NCI-H226 (cell line): ENCODE measurements at regions not wholly inside any gene's neighbourhood (a gene's known extent, or its start where the extent isn't known, plus 50 kb on each side); places are given as distances from the start of the nearest gene placed in this dataset.

Experiments
- DNase-seq: peaks from one replicate; pipeline ENCODE4 v3.0.0-alpha.2; 2015

GRCh38 chr6:141029908-141030307 lies 1102.8 kb upstream of the GJE1 start:
- peak; percentile 20 for DNase-seq

GRCh38 chr6:141028791-141029280 lies 1103.9 kb upstream of the GJE1 start:
- no peak for DNase-seq

DNA sequence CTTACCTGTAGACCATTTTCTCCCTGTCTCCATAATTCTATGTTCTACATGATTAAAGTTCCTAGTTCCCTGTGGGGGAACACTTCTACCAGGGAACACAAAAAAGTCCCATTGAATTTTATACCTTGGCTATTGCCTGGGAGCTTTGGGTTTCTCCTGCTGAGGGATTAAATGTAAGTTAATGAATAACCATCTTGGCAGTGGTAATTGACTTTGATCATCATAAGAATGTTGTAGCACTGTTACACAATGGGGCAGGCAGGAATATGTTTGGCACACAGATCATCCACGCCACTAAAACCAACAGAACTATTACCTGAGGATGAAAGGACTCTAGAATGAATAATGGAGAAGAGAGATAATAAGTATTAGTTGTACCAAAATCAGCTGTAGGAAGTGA lies 1106.2 kb upstream of the GJE1 start:
- DNase-seq = no peak

- no peak for DNase-seq
Measured at GRCh38 chr6:141024526-141024925, 1108.2 kb upstream of the GJE1 start.

GRCh38 chr6:141017941-141018340 lies 1114.8 kb upstream of the GJE1 start:
- DNase-seq = no peak

DNA sequence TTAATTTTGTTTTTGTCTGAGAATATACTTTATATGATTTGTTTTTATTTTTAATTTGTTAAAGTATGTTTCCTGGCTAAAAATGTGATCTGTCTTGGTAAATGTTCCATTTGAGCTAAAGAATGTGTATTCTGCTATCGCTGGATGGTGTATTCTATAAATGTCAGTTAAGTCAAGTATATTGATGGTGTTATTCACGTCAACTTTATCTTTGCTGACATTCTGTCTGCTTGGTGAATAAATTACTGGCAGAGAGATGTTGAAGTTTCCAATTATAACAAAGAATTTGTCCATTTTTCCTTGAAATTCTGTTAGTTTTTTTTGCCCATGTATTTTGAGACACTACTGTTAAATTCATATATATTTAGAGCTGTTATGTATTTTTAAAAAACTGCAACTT lies 1131.8 kb upstream of the GJE1 start:
- DNase-seq = no peak

GRCh38 chr6:140993515-140993914 lies 1139.2 kb upstream of the GJE1 start:
- no peak for DNase-seq

GRCh38 chr6:140992678-140993077 lies 1140.0 kb upstream of the GJE1 start:
- DNase-seq = no peak

DNA sequence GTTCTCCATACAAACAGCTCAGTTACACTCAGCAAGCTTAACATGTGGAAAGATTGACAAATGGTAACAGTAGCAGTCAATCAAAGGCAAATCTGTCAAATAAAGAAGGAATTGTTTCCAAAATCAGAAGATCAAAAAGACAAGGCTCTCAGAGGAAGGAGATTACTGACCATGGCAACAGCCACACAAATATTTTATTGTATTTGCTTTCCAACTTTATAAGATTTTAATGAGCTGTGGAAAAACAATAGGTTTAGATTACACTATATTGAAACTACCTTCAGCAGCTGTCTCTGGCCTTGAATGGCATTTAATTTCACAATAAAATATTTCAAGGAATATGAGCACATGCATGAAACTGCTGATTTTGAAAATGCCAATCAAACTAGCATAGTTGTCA lies 1143.9 kb upstream of the GJE1 start:
- DNase-seq = no peak

- DNase-seq = peak; percentile 2
Measured at GRCh38 chr6:140987364-140988155, 1145.2 kb upstream of the GJE1 start.

DNA sequence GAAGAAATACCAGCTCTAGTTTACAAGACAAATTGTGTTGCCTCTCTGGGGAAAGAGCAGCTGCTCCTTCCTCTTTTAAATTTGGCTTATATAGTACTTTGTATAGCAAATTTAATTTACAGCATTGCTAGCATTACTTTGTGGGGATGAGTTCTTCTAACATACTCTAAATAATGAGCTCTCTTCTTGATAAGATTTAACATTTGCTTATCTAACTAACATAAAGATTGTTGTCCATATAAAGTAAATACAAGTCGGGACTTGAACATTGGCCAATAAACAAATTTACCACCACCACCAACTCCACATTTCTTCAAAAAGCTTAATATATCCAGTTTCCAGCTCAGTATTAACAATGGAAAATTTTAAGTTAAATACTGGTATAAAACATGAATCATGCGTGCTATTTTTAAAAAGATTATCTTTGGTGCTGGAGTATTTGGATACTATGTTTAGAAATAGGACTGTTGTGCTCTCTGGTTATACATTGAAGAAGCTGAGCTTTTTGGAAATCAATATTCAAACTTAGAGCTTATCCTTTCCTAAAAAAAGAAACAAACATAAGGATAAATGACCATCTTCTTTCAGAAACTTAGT lies 1146.9 kb upstream of the GJE1 start:
- no peak for DNase-seq

DNA sequence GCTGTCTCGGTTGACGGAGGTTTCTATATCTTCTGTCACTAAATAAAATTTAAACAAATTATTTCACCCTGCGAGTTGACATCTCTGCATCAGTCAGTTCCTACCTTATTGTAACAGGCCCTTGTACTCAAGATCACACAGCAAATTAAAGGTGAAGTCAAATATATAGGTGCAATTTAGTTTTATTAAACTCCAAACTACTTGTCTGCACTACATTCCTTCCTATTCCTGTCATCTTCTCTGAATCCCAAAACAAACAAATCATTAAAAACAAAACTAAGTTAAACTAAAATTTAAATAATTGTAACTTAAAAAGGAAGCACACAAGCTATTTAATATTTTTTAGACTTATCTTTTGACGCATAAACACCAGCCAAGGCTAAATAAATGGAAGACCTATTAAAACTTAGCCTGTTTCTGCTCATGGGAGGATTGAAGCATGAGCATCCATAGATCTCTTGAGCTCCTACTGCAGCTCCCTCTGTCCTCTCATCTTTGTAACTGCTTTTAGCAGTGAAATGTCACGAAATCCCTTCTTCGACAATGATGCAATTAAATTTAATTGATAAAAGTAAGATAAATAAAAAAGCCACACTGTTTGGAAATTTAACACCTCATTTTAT lies 1152.3 kb upstream of the GJE1 start:
- DNase-seq = no peak

GRCh38 chr6:140979642-140980091 lies 1153.1 kb upstream of the GJE1 start:
- DNase-seq = peak; percentile 91

GRCh38 chr6:140977403-140977802 lies 1155.3 kb upstream of the GJE1 start:
- DNase-seq = no peak

GRCh38 chr6:140976806-140977205 lies 1155.9 kb upstream of the GJE1 start:
- no peak for DNase-seq

DNA sequence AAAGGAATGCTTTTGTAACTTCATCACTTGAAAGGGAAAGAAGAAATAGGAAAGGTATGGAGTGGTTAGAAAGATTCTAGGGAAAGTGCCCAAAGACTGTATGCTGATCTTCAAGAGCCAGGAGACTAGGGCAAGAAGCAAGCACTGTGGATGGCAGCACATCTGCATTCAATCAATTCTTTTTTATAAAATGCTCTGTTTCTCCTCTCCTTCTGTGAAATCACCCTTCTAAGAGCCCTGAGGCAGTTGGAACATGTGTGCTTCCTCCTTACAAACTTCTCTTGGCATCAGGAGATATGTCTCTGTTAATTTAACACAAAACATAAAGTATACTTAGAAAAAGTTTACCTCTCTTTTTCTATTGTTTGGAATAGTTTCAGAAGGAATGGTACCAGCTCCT lies 1162.2 kb upstream of the GJE1 start:
- no peak for DNase-seq

DNA sequence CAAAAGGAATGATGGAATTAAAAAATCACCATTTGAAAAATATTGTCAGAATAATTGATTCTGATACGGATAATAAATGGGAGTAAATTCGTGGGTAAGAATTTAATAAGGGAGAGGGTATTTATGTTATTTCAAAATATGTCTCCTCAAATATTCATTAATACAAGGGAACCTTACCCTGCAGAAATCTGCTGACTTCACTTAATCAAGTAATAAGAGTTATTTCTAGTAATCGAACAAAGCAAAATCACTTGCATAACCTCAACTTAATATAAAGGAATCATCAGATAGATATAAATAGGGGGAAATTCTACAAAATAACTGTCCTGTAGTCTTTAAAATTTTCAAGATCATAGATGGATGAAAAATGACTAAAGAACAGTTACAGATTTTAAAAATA lies 1164.7 kb upstream of the GJE1 start:
- no peak for DNase-seq

- no peak for DNase-seq
Measured at GRCh38 chr6:140966676-140967075, 1166.0 kb upstream of the GJE1 start.

DNA sequence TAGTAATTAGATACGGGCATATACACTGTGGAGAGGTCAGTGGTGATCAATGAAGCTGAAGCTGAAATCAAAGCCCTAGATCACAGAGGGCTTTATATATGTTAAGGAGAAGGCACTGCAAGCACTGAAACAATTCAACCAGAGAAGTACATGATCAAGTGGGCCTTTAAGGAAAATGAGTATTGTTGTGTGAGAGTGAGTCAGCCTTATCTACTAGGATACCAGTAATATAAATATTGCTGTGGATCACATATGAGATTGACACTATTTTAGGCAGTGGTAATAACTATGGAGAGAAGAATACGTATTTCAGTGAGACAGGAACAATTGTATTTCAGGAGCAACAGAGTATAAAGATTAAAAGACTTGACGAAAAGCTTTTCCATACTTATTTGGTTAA lies 1172.2 kb upstream of the GJE1 start:
- peak; percentile 52 for DNase-seq

DNA sequence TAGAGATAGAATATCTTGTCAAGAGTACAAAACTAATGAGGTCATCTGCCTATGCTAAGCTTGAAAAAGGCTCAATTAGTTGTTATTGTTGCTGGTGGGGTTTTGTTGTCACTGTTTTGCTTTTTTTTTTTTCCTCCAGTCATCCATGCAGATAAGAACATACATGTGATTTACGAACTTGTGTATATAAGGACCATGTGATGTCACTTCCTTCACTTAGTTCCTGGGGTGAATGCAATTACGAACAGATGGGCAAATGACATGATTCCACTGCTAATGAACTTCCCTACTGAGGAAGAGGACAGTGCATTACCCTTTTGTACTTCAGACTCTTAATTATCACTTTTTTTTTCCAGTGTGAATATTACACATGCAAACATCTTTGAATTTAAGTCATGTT lies 1175.3 kb upstream of the GJE1 start:
- DNase-seq = no peak

DNA sequence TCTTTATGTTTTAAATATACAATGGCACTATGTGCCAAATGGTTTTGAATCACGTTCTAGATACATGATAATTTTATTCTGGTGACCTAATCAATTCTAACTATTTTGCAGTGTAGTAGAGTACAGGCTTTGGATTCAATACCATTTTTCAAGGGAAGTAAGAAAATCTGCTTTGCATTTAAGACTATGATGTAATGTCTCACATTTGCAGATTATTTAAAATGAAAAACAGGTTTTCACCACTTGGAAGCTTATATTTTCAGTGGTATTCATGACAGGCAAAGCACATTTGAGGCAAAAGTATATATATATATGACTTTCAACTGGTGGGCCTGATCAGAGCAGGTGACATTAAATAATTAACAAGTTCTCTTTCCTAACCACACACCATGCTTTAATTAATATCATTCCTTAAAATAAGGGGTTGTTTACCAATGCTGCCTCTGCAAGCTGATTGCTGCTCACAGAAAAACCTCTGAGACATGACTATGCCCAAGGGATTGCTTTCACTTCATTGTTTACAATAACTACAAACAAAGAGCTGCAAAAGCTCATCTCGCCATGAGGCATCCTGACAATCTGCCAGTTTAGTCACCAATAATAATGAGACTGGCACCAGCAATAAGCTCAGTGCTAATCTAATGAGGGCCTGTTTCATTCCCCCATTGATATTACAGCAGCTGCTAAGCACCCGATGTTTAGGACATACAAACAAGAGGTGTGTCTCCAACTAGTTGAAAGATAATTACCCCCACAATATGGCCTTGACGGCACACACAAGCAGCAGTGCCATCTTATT lies 1176.0 kb upstream of the GJE1 start:
- DNase-seq = no peak

GRCh38 chr6:140940251-140940925 lies 1192.3 kb upstream of the GJE1 start:
- no peak for DNase-seq

DNA sequence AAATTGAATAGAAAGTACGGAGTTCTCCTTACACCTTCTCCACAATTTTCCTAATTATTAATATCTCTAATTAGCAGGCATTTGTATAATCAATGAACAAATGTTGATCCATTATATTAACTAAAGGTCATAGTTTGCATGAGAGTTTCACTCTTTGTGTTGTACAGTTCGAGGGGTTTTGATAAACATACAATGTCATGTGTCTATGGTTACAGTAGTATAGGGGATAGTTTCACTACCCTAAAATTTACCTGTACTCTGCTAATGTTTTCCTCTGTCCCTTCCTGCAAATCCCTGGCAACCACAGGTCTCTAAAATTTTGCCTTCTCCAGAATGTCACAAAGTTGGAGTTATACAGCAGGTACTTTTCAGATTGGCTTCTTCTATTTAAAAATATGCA lies 1199.8 kb upstream of the GJE1 start:
- no peak for DNase-seq
